Heart left ventricle (tissue), 16 donors: ENCODE measurements at regions not wholly inside any gene's neighbourhood (a gene's known extent, or its start where the extent isn't known, plus 50 kb on each side); places are given as distances from the start of the nearest gene placed in this dataset.

Source experiments
- ATAC-seq, 4 donors: fragments of 200-7000 bp; cut with Tn5 transposase; one replicate each; pipeline ENCODE4 v1.9.1; 2020 to 2022; ENCODE audit warnings: moderate library complexity in 4 of 4, mild to moderate bottlenecking in 3 of 4, moderate number of reproducible peaks in 1 of 4
- DNase-seq, 5 donors: peaks; one replicate each; pipeline ENCODE4 v3.0.0-alpha.2; 2020
- H3K27ac ChIP-seq, 12 donors: fragments of 200-600 bp; sonication (generic) in 4 of 12; one replicate each; pipeline versions ENCODE4 v1.5.0 to v1.8.0; 2016 to 2022; ENCODE audit warnings: mild to moderate bottlenecking in 2 of 12
- H3K27me3 ChIP-seq, 9 donors: fragments of 200-600 bp; sonication (generic) in 2 of 9; one replicate each; pipeline versions ENCODE4 v1.5.1 to v1.8.0; 2016 to 2022; ENCODE audit warnings: mild to moderate bottlenecking in 3 of 9
- H3K36me3 ChIP-seq, 9 donors: fragments of 200-600 bp; sonication (generic) in 2 of 9; one replicate each; pipeline versions ENCODE4 v1.5.0 to v1.8.0; 2018 to 2022; ENCODE audit warnings: mild to moderate bottlenecking in 2 of 9
- H3K4me1 ChIP-seq, 12 donors: fragments of 200-600 bp; sonication (generic) in 4 of 12; one replicate each; pipeline versions ENCODE4 v1.5.0 to v1.8.0; 2016 to 2022; ENCODE audit warnings: mild to moderate bottlenecking in 3 of 12
- H3K4me3 ChIP-seq, 12 donors: fragments of 200-600 bp; sonication (generic) in 4 of 12; one replicate each; pipeline versions ENCODE4 v1.5.0 to v1.8.0; 2017 to 2022; ENCODE audit warnings: mild to moderate bottlenecking in 9 of 12, moderate library complexity in 4 of 12
- H3K9me3 ChIP-seq, 12 donors: fragments of 200-600 bp; sonication (generic) in 4 of 12; one replicate each; pipeline versions ENCODE4 v1.5.0 to v1.8.0; 2016 to 2022; ENCODE audit warnings: mild to moderate bottlenecking in 1 of 12
- POLR2A ChIP-seq, 2 donors: fragments of 450-650 bp; IDR thresholded peaks; one replicate each; pipeline ENCODE4 v1.6.1; 2017; ENCODE audit warnings: antibody characterized with exemption in 2 of 2, mild to moderate bottlenecking in 2 of 2, moderate library complexity in 2 of 2
- WGBS, 4 donors: extraction: QIAGEN DNeasy Blood & Tissue Kit in 2 of 4; methylation state at CpG; one replicate each; pipeline versions ENCODE4 v1.1.5 to v1.1.7; 2013 to 2018; 5-methylcytosine and 5-hydroxymethylcytosine counted together
- intact Hi-C, 10 donors: fragments of 100-400 bp; cut with DNase I; formaldehyde crosslinking; loops; one replicate each; pipeline versions ENCODE4 v1.11.1 to v1.14.2; 2022
- TF ChIP-seq, protein P1 (sequence below), 12 donors: fragments of 200-600 bp; sonication (generic) in 4 of 12; IDR thresholded peaks; one replicate each; pipeline versions ENCODE4 v1.5.0 to v1.8.0; 2018 to 2022; ENCODE audit warnings: antibody characterized with exemption in 12 of 12, mild to moderate bottlenecking in 5 of 12
- donor health status: ischemic (EF 13 %, LVEDD 7.1; RV severe dilation, severe dysfunction).
- donor health status: healthy with polysubstance abuse.
- donor health status: DM: no; HTN: yes; CAD: no.
- donor health status: DM: no; HTN: no; CAD: no.
- donor health status: ischemic (EF 25% LVEDD 6.9; RV normal size, moderate dysfunction).
- donor health status: ischemic (EF 25% LVEDD 5.7; RV mildly dilated, moderate dysfunction).
- donor health status: healthy.
- donor health status: DM: yes; HTN: yes; CAD: no.
- donor health status: ischemic (EF 35%, LVEDD 5.7; RV mildly dilated, moderate dysfunction).
- donor health status: nonischemic (EF 11% LVEDD 7.7; RV severe dilation, severe dysfunction).
- donor health status: DM: yes; HTN: yes; CAD: no.
- donor health status: PGD.
- donor health status: ischemic (EF 29% LVEDD 5.4; RV normal size, mild dysfunction).
- donor health status: nonischemic (EF 23%, LVEDD 6.1; RV moderate dilation, normal function).

DNA sequence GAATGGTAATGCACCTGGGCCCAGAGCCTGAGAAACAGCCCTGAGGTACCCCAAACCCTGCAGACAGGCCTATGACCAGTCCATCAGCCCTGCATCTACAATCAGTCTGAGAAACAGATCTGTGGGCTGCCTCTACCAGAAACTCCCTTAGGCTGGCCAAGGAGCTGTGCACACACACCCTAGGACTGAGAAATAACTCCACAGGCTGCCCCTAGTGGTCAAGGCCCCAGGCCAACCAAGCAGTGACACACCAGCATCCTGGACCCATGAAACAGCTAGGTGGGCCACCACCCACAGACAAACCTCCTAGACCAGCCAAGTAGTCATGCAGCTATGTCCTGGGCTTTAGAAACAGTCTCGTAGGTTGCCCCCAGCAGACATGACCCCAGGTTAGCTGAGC is 253.6 kb upstream of the VLDLR start:
- intact Hi-C loops = no loop called here
- H3K4me3 ChIP-seq = no peak overlapping the region
- H3K4me1 ChIP-seq = no peaks in the 10 kb centered on the region
- no peaks in the 10 kb centered on the region for H3K27me3 ChIP-seq
- H3K27ac ChIP-seq = no peak overlapping the region
- H3K9me3 ChIP-seq = peaks cover 0 to under 1% (median 0%) of the 10 kb centered on the region in 12 donors
- TF ChIP-seq, protein P1, sequence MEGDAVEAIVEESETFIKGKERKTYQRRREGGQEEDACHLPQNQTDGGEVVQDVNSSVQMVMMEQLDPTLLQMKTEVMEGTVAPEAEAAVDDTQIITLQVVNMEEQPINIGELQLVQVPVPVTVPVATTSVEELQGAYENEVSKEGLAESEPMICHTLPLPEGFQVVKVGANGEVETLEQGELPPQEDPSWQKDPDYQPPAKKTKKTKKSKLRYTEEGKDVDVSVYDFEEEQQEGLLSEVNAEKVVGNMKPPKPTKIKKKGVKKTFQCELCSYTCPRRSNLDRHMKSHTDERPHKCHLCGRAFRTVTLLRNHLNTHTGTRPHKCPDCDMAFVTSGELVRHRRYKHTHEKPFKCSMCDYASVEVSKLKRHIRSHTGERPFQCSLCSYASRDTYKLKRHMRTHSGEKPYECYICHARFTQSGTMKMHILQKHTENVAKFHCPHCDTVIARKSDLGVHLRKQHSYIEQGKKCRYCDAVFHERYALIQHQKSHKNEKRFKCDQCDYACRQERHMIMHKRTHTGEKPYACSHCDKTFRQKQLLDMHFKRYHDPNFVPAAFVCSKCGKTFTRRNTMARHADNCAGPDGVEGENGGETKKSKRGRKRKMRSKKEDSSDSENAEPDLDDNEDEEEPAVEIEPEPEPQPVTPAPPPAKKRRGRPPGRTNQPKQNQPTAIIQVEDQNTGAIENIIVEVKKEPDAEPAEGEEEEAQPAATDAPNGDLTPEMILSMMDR (IDR thresholded peaks at IDR 0.05) = no peak
- TF ChIP-seq POLR2A (IDR thresholded peaks at IDR 0.05) = no peak
- WGBS, 4 donors = 86 to 100% (median 95%) methylated on average over 1 of the region's 1 CpG
- no peaks in the 10 kb centered on the region for H3K36me3 ChIP-seq
- no peak for ATAC-seq
- no peak for DNase-seq

GRCh38 chr9:2373648-2374047 is 247.9 kb upstream of the VLDLR start:
- H3K27ac ChIP-seq = no peak overlapping the region
- peaks cover 0 to 17% (median 0%) of the 10 kb centered on the region in 12 donors for H3K9me3 ChIP-seq
- 83 to 89% (median 85%) methylated on average over 2 of the region's 2 CpGs for WGBS, 4 donors
- no peaks in the 10 kb centered on the region for H3K27me3 ChIP-seq
- H3K4me1 ChIP-seq = no peaks in the 10 kb centered on the region
- DNase-seq (no peak), ATAC-seq (no peak)
- no peak overlapping the region for H3K4me3 ChIP-seq
- intact Hi-C loops = no loop called here
- no peak for TF ChIP-seq POLR2A (IDR thresholded peaks at IDR 0.05)
- TF ChIP-seq, protein P1 (IDR thresholded peaks at IDR 0.05) = no peak
- no peaks in the 10 kb centered on the region for H3K36me3 ChIP-seq

GRCh38 chr9:2375114-2375513 is 246.5 kb upstream of the VLDLR start:
- no peak for DNase-seq
- peaks cover 0 to 17% (median 0%) of the 10 kb centered on the region in 12 donors for H3K9me3 ChIP-seq
- H3K27ac ChIP-seq = no peak overlapping the region
- H3K27me3 ChIP-seq = no peaks in the 10 kb centered on the region
- no peaks in the 10 kb centered on the region for H3K36me3 ChIP-seq
- no peak overlapping the region for H3K4me3 ChIP-seq
- intact Hi-C loops = no loop called here
- no peak for ATAC-seq
- TF ChIP-seq POLR2A (IDR thresholded peaks at IDR 0.05) = no peak
- TF ChIP-seq, protein P1 (IDR thresholded peaks at IDR 0.05) = no peak
- no peaks in the 10 kb centered on the region for H3K4me1 ChIP-seq
- WGBS, 4 donors = 85 to 94% (median 91%) methylated on average over 2 of the region's 2 CpGs

DNA sequence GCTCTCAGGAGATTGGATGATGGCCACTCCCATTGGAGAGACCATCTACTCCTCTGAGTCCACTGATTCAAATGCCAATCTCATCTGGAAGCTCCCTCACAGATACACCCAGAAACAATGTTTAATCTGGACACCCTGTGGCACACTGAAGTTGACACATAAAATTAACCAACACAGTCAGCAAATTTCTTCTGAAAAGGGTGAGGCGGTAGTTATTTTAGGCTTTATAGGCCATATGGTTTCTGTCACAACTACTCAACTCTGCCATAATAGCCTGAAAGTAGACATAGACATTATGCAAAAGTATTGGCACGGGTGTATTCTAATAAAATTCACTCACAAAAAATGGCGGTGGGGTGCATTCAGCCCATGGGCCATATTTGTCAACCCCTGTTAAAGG is 244.5 kb upstream of the VLDLR start:
- intact Hi-C loops = no loop called here

More for the DNA sequence above, 244.5 kb upstream of the VLDLR start:
- Histone ChIP-seq H3K36me3 (no peaks in the 10 kb centered on the region), H3K4me1 (no peaks in the 10 kb centered on the region), H3K27me3 (no peaks in the 10 kb centered on the region), H3K27ac (no peak overlapping the region), H3K4me3 (no peak overlapping the region), H3K9me3 (peaks cover 0 to 17% (median 0%) of the 10 kb centered on the region in 12 donors)
- DNase-seq = no peak
- WGBS, 4 donors = 64 to 82% (median 72%) methylated on average over 3 of the region's 3 CpGs
- ATAC-seq = no peak
- no peak for TF ChIP-seq POLR2A (IDR thresholded peaks at IDR 0.05)
- TF ChIP-seq, protein P1 (IDR thresholded peaks at IDR 0.05) = no peak
